Activated T-cell treated with anti-CD3 and anti-CD28 coated beads, Interleukin-2, amount 50 U/mL, for 1 hour (primary cell): ENCODE measurements at regions not wholly inside any gene's neighbourhood (a gene's known extent, or its start where the extent isn't known, plus 50 kb on each side); places are given as distances from the start of the nearest gene placed in this dataset.
"Not testable (repeated sequence)": the region's sequence is repeated elsewhere in the genome, so short reads cannot be mapped to it uniquely, and the experiment has no call there.

Experiments used
- DNase-seq: peaks from one replicate; pipeline ENCODE4 v3.0.0-alpha.2; 2020

DNA sequence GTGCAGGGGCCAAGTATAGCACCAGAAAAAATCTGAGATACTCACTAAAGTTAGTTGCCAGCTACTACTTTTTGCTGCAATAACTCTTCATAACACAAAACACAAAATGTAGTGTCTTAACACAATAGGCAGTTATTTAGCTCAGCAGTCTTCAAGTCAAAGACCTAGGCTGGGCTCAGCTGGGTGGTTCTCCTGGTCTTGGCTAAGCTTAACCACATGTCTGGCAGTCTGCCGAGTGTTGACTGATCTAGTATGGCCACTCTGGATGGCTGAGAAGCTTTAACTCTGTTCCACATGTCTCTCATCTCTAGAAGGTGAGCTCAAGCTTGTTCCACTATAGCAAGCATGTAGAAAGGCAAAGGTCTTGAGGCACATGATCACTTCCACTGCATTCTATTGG lies 451.6 kb downstream of the SOX11 start:
- no peak for DNase-seq

DNA sequence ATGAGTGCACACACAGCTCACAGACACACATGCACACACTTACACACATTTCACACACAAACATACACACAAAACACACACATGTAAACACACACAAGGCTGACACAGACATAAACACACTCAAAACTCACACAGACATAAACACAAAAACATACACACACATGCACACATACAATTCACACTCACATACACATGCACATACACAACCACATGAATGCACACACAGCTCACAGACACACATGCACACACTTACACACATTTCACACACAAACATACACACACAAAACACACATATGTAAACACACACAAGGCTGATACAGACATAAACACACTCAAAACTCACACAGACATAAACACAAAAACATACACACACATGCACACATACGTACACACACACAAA lies 455.0 kb downstream of the SOX11 start:
- not testable (repeated sequence) for DNase-seq

DNA sequence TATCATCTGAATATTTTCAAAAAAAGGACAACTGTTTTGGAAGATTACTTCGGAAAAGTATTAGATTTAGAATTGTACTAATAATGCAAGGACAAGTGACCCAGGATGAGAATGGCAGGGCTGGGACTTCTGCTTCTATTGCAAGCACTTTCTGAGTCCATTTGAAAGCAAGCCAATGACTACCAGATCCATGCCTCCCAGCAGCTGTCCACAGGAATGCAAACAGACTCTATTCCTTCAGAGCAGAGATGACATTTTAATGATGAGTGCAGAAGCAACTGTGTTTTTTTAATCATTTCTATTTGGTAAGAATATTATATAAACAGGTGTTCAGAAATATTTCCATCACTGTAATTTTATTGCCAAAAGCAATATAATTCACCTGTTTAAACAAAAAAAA lies 456.7 kb downstream of the SOX11 start:
- no peak for DNase-seq

DNA sequence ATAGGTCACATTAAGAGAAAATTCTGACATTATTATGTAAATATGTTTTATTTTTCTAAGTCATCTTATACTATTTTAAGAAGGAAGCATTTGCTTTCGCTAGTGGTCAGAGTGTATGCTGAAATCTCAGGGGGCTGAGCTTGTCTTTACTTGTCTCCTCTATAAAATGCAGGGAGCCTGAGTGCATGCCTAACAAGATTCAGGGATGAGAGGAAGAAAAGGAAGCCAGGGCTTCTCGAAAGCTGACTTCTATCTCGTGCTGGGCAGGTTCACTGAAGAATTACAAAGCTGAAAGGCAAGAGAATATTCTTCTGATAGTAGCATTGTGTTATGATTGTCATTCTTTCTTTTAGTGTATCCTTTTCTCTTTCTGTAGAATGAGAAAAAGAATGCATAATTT lies 467.4 kb downstream of the SOX11 start:
- no peak for DNase-seq

DNA sequence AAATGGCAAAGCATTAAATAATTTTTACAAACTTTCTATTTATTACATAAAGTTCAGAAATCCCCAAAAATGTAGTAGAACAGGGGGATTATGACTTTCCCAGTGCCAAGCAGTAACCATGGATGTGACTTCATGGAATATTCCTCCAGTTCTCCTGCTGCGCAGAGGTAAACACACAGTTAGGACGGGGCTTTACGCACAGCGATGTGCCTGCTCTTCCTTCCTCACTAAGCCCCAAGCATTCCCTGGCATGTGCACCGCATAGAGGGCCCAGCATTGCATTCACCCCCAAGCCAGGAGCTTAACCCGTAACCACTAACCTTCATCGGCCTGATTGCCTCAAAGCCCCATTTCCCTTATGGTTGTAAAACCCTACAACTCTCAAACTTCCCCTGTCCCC lies 471.7 kb downstream of the SOX11 start:
- DNase-seq: no peak

DNA sequence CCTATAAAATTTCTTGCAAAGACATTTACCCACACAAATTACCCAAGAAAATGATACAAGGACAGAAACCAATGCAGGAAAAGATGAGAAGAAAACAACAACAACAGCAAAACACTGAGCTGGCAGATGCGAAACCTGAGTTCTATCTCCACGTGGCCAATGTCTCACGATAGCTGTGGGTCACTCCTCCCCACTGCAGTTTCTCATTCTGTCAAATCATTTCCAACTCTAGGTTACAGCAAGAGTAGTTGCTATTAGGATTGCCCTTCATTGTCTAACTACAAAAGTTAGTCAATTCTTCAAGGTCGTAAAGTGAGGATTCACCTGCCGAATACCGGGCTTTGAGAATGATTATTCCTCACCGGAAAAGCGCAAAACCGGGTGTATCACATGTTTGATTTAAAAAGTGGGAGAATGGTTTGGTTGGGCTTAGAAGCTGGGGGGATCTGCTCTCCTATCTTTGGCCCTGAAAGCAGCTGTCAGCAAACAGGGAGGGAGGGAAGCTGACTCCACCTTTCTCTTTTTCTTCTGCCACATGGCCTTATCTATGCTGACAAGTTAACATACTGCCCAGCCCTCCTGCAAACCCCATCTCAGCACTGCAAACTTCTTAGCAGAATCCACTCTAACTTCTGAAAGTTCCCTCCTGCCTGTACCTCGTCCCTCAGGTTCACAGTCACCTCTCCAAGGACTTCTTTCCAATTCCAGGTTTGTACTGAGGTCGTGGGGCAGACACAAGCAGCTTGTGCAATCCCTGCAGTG lies 473.0 kb downstream of the SOX11 start:
- no peak for DNase-seq

DNA sequence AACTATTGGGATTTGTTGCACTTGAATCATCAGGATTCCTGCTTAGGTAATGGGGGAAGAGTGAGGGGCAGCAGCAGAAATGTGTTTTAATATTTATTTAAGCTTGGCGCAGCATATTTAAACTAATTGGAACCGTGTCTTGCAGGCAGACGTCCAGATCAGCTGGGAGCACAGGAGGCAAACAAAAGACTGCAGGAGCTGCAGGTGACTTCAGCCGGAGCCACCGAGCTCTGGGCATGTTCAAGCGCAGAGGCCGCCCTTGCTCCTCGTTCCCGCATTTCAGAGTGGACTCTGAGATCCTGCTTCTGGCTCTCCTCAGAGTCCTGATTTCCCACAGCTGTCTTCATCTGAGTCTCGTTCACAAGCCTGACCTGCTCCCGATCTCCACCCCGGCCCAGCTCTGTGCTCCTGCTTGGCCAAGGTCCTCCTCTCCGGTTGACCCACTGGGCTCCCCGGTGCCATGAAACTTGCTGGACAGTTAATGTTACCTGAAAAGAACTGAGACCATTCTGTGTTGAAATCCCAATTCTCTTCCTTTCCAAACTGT lies 475.5 kb downstream of the SOX11 start:
- no peak for DNase-seq

DNA sequence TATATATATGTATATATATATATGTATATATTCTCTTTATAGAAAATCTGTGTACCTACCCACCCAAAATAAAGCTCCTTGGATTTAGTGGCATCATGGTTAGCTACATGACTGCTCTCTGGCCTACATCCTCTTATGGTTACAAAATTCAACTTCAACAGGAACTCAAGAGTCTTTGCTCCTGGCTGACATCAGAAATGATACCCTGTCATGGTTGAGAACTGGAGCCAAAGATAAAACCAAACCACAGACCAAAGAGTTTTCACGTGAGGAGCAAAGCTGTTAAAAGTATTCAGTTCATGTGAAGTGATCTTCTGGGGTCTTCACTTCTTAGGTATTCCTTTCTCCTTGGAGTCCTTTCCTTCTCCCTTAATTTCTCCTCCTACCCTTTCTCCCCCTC lies 476.3 kb downstream of the SOX11 start:
- no peak for DNase-seq

DNA sequence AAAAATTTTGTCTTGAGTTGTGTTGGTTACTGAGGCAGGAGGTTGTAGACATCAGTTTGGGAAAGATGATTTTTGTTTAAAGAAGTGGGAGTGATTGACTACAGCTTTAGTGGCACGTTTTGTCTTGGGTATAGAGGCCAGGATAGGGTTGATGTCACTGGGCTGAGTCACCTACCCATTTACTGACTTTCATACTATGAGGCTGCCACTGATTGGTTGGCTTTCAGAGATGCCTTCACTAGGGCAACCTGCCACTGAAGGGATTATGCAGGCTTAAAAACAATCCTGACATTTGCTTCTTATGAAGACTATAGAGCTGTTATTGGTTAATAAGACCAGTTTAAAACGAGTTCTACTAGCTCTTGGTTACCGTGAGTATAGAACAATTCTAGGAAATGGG lies 479.1 kb downstream of the SOX11 start:
- DNase-seq: no peak

DNA sequence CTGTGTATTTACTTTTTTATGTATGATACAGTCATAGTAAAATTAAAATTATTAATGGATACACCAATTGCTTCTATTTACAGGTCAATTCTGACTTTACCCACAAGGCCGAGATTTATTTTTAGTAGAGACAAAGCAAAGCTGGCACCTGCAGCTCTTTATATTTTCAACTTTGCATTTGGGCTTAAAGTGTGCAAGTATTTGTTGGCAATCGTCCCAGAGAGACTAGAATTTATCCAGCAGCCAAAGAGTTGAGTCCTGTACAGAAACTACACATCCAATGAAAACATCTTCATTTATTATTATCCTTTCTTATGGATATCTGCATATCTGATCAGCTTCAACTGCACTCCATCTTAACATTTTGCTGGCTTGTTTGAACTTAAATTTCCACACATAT lies 485.6 kb downstream of the SOX11 start:
- no peak for DNase-seq

DNA sequence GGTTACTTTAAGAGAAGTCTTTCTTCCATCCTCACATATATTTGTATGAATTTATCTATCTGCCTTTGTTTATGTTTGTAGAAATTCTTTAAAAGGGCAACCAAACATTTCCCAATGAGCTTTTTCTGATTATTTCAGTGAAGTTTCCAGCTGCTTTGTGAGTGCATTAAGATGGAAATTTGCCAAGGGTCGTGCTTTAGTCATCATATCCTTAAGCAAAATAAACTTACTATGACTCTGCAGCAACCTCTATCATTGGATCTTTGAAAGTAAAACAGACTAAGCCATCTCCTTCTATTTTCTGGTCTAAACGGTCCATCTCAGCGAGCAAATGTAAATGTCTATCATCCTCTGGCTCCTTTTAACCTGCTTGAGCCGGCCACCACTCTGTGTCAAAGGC lies 489.3 kb downstream of the SOX11 start:
- DNase-seq: no peak

DNA sequence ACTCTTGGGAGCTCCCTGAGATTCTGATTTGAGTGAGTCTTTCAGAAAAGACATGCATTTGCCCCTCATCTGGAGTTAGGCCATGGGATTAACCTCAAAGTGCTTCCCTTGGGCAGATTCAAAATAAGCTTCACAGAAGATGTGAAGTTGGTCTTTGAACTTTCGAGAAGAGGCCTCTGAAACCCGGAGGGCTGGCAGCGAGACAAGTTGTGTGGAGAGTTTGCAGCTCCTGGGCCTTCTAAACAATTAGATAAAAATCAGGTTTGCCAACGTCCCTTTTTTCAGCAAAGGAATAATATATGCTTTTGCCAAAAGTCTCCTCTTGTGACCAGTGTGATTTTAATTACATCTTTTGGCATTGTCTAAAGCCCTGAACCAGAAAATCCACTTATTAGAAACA lies 489.7 kb downstream of the SOX11 start:
- no peak for DNase-seq

DNA sequence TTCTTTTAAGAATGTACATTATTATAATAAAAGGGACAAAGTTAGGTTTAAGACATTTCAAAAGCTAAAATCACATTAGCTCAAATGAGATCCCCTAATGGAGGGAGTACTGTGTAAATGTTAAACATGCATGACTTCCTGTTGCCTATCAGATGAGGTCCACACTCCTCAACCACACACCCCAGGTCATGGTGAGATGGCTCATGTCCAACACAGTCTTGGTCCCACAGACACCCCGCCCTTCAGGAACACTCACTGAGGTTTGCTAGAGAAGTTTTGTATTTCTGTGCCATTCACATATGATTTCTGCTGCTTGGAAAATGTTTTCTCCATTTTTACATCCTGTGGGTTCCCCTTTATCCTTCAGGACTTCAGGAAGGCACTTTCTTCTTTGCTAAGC lies 491.0 kb downstream of the SOX11 start:
- DNase-seq: no peak

DNA sequence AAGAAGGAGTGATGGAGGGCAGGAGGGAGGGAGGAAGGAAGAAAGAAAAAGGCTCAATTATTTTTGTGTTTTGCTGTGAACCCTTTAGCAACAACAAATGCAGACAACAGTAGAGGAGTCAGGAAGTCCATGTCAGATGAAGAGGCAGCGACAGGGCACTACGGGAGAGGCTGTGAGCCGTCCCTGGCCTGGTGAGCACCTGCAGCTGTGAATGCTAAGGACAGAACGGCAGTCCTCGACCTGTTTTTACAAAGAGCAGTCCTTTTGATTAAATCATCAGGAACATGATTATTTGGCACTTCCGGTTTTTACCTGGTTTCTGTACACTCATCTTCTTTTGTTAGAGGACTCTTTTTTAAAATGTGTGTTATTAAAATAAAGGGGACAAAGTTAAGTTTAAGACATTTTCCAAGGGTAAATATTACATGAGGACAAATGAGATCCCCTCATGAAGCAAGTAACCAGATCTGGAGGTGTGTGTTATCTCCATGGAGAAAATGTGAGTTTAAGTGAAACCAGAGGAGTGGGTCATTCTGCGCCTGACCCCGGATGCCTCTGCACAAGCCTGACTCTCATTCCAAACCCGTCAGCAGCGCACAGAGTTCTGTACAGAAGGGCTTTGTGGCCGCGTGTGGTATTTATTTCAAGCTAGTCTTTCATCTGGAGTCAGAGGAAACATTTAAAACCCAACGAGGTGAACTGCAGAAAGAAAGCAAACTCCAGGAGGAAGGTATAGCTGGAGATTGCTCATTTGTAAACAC lies 492.5 kb downstream of the SOX11 start:
- no peak for DNase-seq

DNA sequence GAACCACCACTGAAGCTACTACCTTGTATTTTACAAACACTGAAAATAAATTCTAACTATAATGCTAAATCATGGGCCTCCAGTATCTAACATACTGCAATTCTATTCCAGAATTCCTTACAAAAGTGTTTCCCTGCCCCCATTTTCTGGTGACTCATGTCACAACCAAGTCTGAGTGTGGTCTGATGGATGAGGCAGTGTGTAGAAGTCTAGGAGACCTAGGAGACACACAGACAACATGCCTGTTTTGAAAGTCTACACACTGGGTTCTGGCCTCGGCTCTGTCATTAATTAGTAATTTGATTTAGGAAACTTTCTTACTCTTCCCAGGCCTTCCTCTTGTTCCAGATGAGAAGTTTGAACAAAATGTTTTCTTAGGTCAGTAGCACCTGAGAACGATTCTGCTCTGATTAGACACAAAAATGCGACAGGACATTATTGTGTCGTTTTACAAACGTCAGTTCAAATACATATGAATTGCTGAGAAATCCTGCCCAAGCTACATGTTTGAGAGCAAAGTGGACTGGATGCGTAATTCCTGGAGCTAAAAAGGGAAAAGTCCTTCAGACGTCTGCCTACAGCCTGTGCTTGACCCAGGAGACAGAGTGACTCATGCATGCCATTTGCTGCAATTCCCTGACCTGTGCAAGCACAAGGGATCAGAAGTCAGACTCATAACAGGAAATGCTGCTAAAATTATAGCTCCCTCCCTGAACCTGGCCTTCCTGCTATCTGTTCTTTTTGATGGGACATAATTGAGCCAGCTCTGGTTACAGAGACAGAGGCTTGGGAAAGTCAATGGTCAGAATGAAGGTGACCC lies 494.4 kb downstream of the SOX11 start:
- DNase-seq: no peak

DNA sequence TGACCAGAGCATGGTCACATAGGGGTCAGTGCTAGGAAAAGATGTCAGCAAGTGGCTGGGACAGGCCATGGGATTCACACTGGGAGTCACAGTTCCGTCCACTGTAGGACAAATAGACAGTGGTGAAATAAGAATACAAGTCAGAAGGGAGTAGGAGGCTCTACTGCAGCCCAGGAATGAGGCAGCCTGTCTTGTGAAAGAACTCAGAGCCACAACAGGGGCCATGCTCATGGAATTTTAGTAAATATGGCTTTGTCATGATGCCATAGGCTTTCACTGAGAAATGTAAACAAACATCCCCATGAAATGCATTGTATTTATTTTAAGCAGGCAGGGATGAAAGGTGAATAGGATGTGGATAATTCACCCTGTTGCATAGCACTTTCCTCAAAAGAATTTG lies 504.3 kb downstream of the SOX11 start:
- DNase-seq: no peak

DNA sequence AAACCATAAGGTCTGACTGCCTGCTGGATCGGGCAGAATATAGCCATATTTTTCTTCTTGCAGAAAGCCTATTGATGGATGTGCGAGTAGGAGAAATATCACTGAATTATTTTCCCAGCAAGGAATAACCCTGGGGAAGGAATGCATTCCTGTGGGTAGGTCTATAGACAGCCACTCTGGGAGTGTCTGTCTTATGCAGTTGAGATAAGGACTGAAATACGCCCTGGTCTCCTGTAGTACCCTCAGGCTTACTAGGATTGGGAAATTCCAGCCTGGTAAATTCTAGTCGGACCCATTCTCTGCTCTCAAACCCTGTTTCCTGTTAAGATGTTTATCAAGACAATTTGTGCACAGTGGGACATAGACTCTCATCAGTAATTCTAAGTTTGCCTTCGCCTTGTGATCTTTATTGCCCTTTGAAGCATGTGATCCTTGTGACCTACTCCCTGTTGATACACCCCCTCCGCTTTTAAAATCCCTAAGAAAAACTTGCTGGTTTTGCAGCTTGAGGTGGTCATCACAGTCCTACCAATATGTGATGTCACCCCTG lies 506.3 kb downstream of the SOX11 start:
- DNase-seq: not testable (repeated sequence)

DNA sequence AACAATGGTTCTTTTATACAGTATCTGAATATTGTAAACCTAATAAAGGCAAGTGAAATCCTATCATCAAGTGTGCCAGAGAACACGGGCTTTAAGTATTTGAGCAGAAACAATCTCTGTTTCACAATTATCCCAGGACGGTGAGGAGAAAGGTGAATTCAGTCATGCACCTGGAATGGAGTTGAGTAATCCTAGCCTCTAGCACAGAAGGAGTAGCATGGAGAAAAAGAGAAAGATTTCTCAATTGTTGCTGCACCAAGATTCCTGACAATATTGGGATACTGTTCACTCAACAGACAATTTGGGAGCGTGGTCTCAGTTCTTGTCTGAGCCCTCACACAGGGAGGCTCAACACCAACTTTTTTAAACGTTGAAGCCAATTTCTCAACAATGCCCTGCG lies 510.6 kb downstream of the SOX11 start:
- no peak for DNase-seq

DNA sequence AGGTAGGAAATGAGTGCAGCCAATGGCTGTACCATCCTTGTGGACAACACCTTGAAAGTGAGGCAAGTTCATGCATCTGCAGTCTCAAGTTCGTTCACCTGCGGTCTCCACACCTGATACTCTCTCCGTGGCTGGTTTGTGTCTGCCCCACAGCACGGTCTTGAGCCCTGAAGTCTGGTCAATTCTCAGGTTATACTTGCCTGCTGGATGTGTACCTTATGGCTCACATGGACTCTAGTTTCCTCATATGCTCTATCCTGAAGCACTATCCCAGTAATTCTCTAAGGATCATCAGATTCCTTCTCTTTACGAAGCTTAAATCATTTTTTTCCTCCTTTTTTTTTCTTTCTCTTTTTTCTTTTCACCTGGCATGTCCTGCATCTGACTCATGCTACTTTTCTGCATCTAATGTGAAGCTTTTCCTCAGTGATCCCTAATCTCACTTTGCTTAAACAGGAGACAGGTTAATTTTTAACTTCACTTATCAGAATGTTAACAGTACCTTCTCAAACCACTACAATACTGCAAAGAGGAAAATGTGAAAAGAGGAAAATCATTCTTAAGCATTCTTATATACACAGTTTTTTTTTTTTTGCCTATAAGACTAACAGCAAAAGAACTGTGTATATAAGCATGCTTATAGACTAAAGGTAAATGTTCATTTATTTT lies 511.2 kb downstream of the SOX11 start:
- no peak for DNase-seq

DNA sequence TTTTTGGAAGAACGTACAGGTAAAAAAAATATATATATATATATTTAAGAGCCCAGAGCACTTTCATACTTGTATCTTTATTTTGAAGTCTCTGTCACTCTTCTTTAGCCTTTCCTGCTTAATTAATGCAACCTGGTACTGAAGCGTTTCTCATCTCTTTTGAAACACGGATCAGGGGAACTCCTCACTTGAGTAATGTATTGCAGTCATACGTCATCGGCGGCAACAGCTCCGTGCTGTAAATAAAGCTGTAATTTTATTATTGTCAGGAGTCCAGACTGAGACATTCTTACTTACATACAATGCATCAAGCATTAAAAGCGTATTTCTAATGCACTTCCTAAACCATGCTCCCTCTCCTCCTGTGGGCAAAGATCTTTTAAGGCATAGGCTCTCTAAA lies 514.7 kb downstream of the SOX11 start:
- no peak for DNase-seq

DNA sequence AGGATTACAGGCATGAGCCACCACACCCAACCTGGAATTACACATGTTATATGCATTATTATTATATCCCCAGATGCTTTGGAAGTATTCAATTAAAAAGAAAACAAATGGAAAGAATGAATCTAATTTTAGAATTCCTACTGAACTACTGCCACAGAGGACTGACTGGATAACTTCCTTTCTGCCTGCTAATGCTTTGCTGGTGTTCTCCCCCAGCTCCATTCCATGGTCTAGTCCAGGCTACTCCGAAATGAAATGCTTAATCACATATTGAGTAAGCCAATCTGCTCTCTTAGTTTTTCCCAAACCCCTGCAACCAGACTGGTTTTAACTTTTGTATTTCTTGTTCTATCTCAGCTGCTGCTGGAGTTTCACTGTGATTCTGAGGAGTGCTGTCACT lies 519.1 kb downstream of the SOX11 start:
- DNase-seq: no peak

DNA sequence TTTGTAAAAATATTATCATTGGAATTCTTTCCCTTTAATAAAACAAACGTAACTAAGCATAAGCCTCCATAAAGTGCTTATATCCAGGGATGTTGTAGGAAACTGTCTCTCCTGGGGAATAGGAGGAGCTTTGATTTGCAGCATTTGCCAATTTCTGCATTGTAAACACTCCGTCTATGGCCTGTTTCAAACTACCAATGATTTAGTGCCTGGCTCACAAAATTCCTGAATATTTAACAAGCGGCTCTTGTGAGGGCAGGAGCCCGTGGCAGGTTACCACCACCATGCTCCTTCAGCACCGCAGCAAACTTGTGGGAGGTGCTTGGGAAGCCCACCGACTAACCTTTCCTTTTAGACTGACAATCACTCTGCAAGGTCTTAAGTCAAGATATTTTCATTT lies 520.3 kb downstream of the SOX11 start:
- DNase-seq: no peak
